ENCODE measurements at regions not wholly inside any gene's neighbourhood (a gene's known extent, or its start where the extent isn't known, plus 50 kb on each side); places are given as distances from the start of the nearest gene placed in this dataset.
"Not testable (repeated sequence)": the region's sequence is repeated elsewhere in the genome, so short reads cannot be mapped to it uniquely, and the experiment has no call there.

- Histone ChIP-seq H3K9me3 (ENCODE audit: insufficient read depth, low read length) (no peaks in the 10 kb centered on the region), H3K4me3 (ENCODE audit: insufficient read length, low read depth) (no peak overlapping the region), H3K9ac (ENCODE audit: insufficient read length, low read depth) (no peak overlapping the region), H3K36me3 (ENCODE audit: insufficient read depth, insufficient read length, low read length) (no peaks in the 10 kb centered on the region), H3K4me1 (ENCODE audit: insufficient read depth, insufficient read length) (no peaks in the 10 kb centered on the region), H3K27me3 (ENCODE audit: insufficient read depth, insufficient read length) (no peaks in the 10 kb centered on the region)
- no peak for TF ChIP-seq YY1 (IDR thresholded peaks at IDR 0.05; ENCODE audit: insufficient read depth, insufficient read length)
- TF ChIP-seq ZNF274 (IDR thresholded peaks at IDR 0.05; ENCODE audit: low read depth, low read length), result no peak
- no peak for TF ChIP-seq SUZ12 (IDR thresholded peaks at IDR 0.05; ENCODE audit: extremely low read depth, insufficient read depth, insufficient read length)
- DNase-seq (ENCODE audit: low read depth, low spot score), result no peak
Observed at GRCh38 chr4:126756050-126756829, 876.5 kb upstream of the INTU start.

- Histone ChIP-seq H3K36me3 (ENCODE audit: insufficient read depth, insufficient read length, low read length) (no peaks in the 10 kb centered on the region), H3K9ac (ENCODE audit: insufficient read length, low read depth) (no peak overlapping the region), H3K4me3 (ENCODE audit: insufficient read length, low read depth) (no peak overlapping the region), H3K27me3 (ENCODE audit: insufficient read depth, insufficient read length) (no peaks in the 10 kb centered on the region), H3K9me3 (ENCODE audit: insufficient read depth, low read length) (no peaks in the 10 kb centered on the region), H3K4me1 (ENCODE audit: insufficient read depth, insufficient read length) (no peaks in the 10 kb centered on the region)
- TF ChIP-seq ZNF274 (IDR thresholded peaks at IDR 0.05; ENCODE audit: low read depth, low read length), result no peak
- TF ChIP-seq YY1 (IDR thresholded peaks at IDR 0.05; ENCODE audit: insufficient read depth, insufficient read length), result no peak
- TF ChIP-seq SUZ12 (IDR thresholded peaks at IDR 0.05; ENCODE audit: extremely low read depth, insufficient read depth, insufficient read length), result no peak
- no peak for DNase-seq (ENCODE audit: low read depth, low spot score)
Observed at GRCh38 chr4:126757219-126757618, 875.5 kb upstream of the INTU start.

DNA sequence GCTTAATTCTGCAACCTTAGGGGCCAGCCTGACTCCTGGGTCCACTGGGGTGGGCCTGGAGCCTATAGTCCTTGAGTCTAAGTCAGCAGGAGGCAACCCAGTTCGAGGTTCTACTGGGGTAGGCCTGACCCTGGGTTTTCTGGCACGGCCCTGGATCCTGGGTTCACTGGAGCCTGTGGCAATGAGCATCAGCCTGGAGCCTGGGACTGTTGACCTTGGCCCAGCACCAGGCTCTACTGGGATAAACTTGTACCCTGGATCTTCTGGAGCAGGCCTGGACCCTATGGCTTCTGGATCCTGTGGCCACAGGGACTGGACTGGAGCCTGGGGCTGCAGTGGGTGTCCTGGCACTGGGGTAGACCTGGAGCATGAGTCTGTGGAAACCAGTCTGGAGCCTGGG lies 874.3 kb upstream of the INTU start:
- H3K9ac ChIP-seq (ENCODE audit: insufficient read length, low read depth), result no peak overlapping the region
- H3K27me3 ChIP-seq (ENCODE audit: insufficient read depth, insufficient read length), result no peaks in the 10 kb centered on the region
- H3K4me3 ChIP-seq (ENCODE audit: insufficient read length, low read depth), result no peak overlapping the region
- no peaks in the 10 kb centered on the region for H3K4me1 ChIP-seq (ENCODE audit: insufficient read depth, insufficient read length)
- no peak for DNase-seq (ENCODE audit: low read depth, low spot score)
- no peaks in the 10 kb centered on the region for H3K9me3 ChIP-seq (ENCODE audit: insufficient read depth, low read length)
- TF ChIP-seq SUZ12 (IDR thresholded peaks at IDR 0.05; ENCODE audit: extremely low read depth, insufficient read depth, insufficient read length) (no peak), YY1 (IDR thresholded peaks at IDR 0.05; ENCODE audit: insufficient read depth, insufficient read length) (no peak), ZNF274 (IDR thresholded peaks at IDR 0.05; ENCODE audit: low read depth, low read length) (no peak)
- no peaks in the 10 kb centered on the region for H3K36me3 ChIP-seq (ENCODE audit: insufficient read depth, insufficient read length, low read length)

- DNase-seq (ENCODE audit: low read depth, low spot score), result no peak
- Histone ChIP-seq H3K4me3 (ENCODE audit: insufficient read length, low read depth) (no peak overlapping the region), H3K9me3 (ENCODE audit: insufficient read depth, low read length) (no peaks in the 10 kb centered on the region), H3K36me3 (ENCODE audit: insufficient read depth, insufficient read length, low read length) (no peaks in the 10 kb centered on the region), H3K9ac (ENCODE audit: insufficient read length, low read depth) (no peak overlapping the region), H3K4me1 (ENCODE audit: insufficient read depth, insufficient read length) (no peaks in the 10 kb centered on the region), H3K27me3 (ENCODE audit: insufficient read depth, insufficient read length) (no peaks in the 10 kb centered on the region)
- TF ChIP-seq ZNF274 (IDR thresholded peaks at IDR 0.05; ENCODE audit: low read depth, low read length) (no peak), YY1 (IDR thresholded peaks at IDR 0.05; ENCODE audit: insufficient read depth, insufficient read length) (no peak), SUZ12 (IDR thresholded peaks at IDR 0.05; ENCODE audit: extremely low read depth, insufficient read depth, insufficient read length) (no peak)
Observed at GRCh38 chr4:126761947-126762662, 870.7 kb upstream of the INTU start.

DNA sequence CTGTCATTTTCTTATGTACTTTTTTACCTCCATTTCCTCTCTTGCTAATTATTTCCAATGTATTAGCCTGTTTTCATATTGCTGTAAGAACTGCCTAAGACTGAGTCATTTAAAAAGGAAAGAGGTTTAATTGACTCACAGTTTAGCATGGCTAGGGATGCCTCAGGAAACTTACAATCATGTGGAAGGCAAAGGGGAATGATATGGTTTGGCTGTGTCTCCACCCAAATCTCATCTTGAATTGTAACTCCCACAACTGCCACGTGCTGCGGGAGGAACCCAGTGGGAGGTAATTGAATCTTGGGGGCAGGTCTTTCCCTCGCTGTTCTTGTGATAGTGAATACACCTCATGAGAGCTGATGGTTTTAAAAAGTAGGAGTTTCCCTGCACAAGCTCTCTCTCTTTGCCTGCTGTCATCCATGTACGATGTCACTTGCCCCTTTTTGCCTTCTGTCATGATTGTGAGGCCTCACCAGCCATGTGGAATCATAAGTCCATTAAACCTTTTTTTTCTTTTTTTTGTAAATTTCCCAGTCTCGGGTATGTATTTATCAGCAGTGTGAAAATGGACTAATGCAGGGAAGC lies 870.0 kb upstream of the INTU start:
- Histone ChIP-seq H3K9me3 (ENCODE audit: insufficient read depth, low read length) (no peaks in the 10 kb centered on the region), H3K4me1 (ENCODE audit: insufficient read depth, insufficient read length) (no peaks in the 10 kb centered on the region), H3K4me3 (ENCODE audit: insufficient read length, low read depth) (no peak overlapping the region), H3K36me3 (ENCODE audit: insufficient read depth, insufficient read length, low read length) (no peaks in the 10 kb centered on the region), H3K27me3 (ENCODE audit: insufficient read depth, insufficient read length) (no peaks in the 10 kb centered on the region), H3K9ac (ENCODE audit: insufficient read length, low read depth) (no peak overlapping the region)
- no peak for TF ChIP-seq YY1 (IDR thresholded peaks at IDR 0.05; ENCODE audit: insufficient read depth, insufficient read length)
- no peak for TF ChIP-seq SUZ12 (IDR thresholded peaks at IDR 0.05; ENCODE audit: extremely low read depth, insufficient read depth, insufficient read length)
- no peak for DNase-seq (ENCODE audit: low read depth, low spot score)

DNA sequence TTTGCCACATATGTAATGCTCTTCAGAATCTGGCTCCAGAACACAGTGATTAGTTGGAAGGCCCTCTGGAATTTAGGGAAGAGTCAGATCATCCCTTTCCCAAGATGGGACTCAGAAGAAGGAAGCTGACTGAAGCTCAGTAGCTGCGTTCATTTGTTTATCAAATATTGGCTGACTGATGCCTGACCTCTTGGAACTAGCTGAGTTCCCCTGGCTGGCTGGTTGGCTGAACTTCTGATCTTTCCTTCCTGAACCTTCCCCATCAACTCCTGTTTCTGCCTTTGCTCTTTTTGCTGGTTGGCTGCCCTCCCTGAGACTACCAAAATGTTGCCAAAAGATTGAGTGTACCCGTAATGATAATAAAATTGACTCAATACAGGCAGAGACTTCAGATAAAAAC lies 866.5 kb upstream of the INTU start:
- Histone ChIP-seq H3K27me3 (ENCODE audit: insufficient read depth, insufficient read length) (no peaks in the 10 kb centered on the region), H3K9ac (ENCODE audit: insufficient read length, low read depth) (no peak overlapping the region), H3K36me3 (ENCODE audit: insufficient read depth, insufficient read length, low read length) (no peaks in the 10 kb centered on the region), H3K4me3 (ENCODE audit: insufficient read length, low read depth) (no peak overlapping the region), H3K4me1 (ENCODE audit: insufficient read depth, insufficient read length) (no peaks in the 10 kb centered on the region), H3K9me3 (ENCODE audit: insufficient read depth, low read length) (no peaks in the 10 kb centered on the region)
- no peak for TF ChIP-seq YY1 (IDR thresholded peaks at IDR 0.05; ENCODE audit: insufficient read depth, insufficient read length)
- no peak for TF ChIP-seq SUZ12 (IDR thresholded peaks at IDR 0.05; ENCODE audit: extremely low read depth, insufficient read depth, insufficient read length)
- TF ChIP-seq ZNF274 (IDR thresholded peaks at IDR 0.05; ENCODE audit: low read depth, low read length), result no peak
- DNase-seq (ENCODE audit: low read depth, low spot score), result no peak

DNA sequence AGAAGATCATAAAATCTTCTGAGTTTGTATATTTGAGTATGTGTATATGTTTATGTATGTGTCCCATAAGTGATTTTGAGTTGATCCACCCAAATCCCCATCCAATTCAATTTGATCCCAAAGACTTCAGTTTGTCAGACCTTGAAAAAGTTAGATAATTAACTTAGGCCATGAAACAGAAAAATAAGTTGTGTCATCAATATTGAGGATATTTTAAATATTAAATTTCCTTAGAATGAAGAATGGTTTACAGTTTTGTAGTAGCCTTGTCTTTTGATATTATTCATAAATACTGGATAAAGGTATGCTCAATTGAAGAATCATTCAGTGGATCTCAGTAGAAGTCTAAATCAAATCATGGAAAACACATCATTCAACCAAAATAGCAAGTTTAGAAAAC lies 864.4 kb upstream of the INTU start:
- no peak for DNase-seq (ENCODE audit: low read depth, low spot score)
- H3K4me1 ChIP-seq (ENCODE audit: insufficient read depth, insufficient read length), result no peaks in the 10 kb centered on the region
- TF ChIP-seq ZNF274 (IDR thresholded peaks at IDR 0.05; ENCODE audit: low read depth, low read length) (no peak), SUZ12 (IDR thresholded peaks at IDR 0.05; ENCODE audit: extremely low read depth, insufficient read depth, insufficient read length) (no peak), YY1 (IDR thresholded peaks at IDR 0.05; ENCODE audit: insufficient read depth, insufficient read length) (no peak)
- no peaks in the 10 kb centered on the region for H3K36me3 ChIP-seq (ENCODE audit: insufficient read depth, insufficient read length, low read length)
- H3K4me3 ChIP-seq (ENCODE audit: insufficient read length, low read depth), result no peak overlapping the region
- no peaks in the 10 kb centered on the region for H3K27me3 ChIP-seq (ENCODE audit: insufficient read depth, insufficient read length)
- no peaks in the 10 kb centered on the region for H3K9me3 ChIP-seq (ENCODE audit: insufficient read depth, low read length)
- no peak overlapping the region for H3K9ac ChIP-seq (ENCODE audit: insufficient read length, low read depth)

GRCh38 chr4:126770811-126771553 lies 861.8 kb upstream of the INTU start:
- DNase-seq (ENCODE audit: low read depth, low spot score); H3K27me3 ChIP-seq (ENCODE audit: insufficient read depth, insufficient read length); H3K9ac ChIP-seq (ENCODE audit: insufficient read length, low read depth); H3K4me1 ChIP-seq (ENCODE audit: insufficient read depth, insufficient read length); H3K4me3 ChIP-seq (ENCODE audit: insufficient read length, low read depth); H3K9me3 ChIP-seq (ENCODE audit: insufficient read depth, low read length); H3K36me3 ChIP-seq (ENCODE audit: insufficient read depth, insufficient read length, low read length): not testable (repeated sequence)

- H3K4me3 ChIP-seq (ENCODE audit: insufficient read length, low read depth); H3K4me1 ChIP-seq (ENCODE audit: insufficient read depth, insufficient read length): not testable (repeated sequence)
Observed at GRCh38 chr4:126771618-126772017, 861.1 kb upstream of the INTU start.

More at GRCh38 chr4:126771618-126772017, 861.1 kb upstream of the INTU start:
- not testable (repeated sequence) for H3K36me3 ChIP-seq (ENCODE audit: insufficient read depth, insufficient read length, low read length); H3K9me3 ChIP-seq (ENCODE audit: insufficient read depth, low read length); H3K27me3 ChIP-seq (ENCODE audit: insufficient read depth, insufficient read length); DNase-seq (ENCODE audit: low read depth, low spot score); H3K9ac ChIP-seq (ENCODE audit: insufficient read length, low read depth)
